GM20000 (cell line): ENCODE measurements at regions not wholly inside any gene's neighbourhood (a gene's known extent, or its start where the extent isn't known, plus 50 kb on each side); places are given as distances from the start of the nearest gene placed in this dataset.
"Not testable (repeated sequence)": the region's sequence is repeated elsewhere in the genome, so short reads cannot be mapped to it uniquely, and the experiment has no call there.

Experiments
- DNase-seq: peaks from one replicate; pipeline ENCODE4 v3.0.0; 2012; ENCODE audit warnings: low spot score
- TF ChIP-seq, protein P1 (sequence below): IDR thresholded peaks from 2 replicates; pipeline ENCODE4 v1.5.1; 2012; ENCODE audit warnings: mild to moderate bottlenecking, control low read depth; ENCODE audit errors: extremely low read depth, missing control alignments

DNA sequence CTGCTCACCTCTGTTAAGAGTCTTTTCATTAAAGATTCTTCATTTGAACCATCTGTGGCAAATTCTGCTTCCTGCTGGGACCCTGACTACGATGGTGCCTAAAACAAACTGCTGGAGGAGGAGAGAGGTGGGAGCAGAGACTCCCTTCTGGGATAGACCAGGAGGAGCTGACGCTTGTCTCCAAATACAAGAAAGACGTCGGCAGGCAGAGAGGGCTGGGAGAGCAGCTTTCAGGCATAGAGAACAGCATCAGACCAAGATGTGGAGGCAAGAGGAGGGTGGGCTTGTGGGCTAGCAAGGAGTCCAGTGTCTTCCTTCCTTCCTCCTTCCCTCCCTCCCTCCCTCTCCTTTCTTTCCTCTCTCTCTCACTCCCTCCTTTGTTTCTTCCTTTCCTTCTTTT lies 358.6 kb downstream of the VRK1 start:
- DNase-seq: no peak
- TF ChIP-seq, protein P1, sequence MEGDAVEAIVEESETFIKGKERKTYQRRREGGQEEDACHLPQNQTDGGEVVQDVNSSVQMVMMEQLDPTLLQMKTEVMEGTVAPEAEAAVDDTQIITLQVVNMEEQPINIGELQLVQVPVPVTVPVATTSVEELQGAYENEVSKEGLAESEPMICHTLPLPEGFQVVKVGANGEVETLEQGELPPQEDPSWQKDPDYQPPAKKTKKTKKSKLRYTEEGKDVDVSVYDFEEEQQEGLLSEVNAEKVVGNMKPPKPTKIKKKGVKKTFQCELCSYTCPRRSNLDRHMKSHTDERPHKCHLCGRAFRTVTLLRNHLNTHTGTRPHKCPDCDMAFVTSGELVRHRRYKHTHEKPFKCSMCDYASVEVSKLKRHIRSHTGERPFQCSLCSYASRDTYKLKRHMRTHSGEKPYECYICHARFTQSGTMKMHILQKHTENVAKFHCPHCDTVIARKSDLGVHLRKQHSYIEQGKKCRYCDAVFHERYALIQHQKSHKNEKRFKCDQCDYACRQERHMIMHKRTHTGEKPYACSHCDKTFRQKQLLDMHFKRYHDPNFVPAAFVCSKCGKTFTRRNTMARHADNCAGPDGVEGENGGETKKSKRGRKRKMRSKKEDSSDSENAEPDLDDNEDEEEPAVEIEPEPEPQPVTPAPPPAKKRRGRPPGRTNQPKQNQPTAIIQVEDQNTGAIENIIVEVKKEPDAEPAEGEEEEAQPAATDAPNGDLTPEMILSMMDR: no peak

DNA sequence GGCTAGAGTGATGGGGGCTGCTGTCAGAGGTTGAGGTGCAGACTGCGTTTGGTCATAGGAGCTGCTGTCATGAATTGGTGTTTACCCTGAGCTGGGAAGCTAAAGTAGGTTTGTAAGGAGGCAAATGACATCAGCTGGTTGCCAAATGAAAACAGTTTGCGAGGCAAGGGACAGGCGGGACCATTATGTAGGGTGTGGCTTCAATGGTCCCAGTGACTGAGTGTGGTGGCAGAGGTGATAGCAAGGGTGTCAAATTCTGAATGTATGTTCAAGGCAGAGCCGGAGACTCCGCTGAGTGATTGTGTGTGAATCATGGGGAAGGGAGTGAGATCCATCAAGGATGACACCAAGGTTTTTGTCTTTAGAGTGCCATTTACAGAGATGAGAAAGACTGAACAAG lies 359.5 kb downstream of the VRK1 start:
- DNase-seq: no peak
- TF ChIP-seq, protein P1: no peak

GRCh38 chr14:97158102-97158501 lies 360.9 kb downstream of the VRK1 start:
- TF ChIP-seq, protein P1: no peak
- no peak for DNase-seq

DNA sequence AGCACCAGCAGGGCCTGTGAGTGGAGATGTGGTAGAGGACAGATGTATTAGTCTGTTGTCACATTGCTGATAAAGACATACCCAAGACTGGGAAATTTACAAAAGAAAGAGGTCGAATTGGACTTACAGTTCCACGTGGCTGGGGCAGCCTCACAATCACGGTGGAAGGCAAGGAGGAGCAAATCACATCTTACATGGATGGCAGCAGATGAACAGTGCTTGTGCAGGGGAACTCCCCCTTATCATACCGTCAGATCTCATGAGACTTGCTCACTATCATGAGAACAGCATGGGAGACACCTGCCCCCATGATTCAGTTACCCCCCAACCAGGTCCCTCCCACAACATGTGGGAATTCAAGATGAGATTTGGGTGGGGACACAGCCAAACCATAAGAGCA lies 361.9 kb downstream of the VRK1 start:
- TF ChIP-seq, protein P1: no peak
- DNase-seq: no peak

DNA sequence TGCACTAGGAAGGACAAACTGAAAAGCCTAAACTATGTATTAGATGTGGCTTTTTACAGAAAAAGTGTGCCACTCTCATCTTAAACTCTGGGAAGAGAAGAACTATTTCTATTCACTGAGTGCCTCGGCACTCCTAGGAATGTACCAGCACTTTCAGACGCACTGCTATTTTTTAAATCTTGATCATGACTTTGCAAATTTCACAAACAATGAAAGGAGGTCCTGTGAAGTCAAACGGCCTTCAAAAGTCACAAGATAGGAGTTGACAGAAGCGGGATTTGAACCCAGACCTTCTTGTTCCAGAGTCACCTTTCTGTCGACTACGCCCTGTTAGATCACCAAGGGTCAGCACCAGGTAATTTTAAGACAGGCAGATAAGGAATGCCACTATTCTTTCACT lies 365.4 kb downstream of the VRK1 start:
- no peak for DNase-seq
- TF ChIP-seq, protein P1: no peak

GRCh38 chr14:97164021-97164420 lies 366.8 kb downstream of the VRK1 start:
- no peak for DNase-seq

GRCh38 chr14:97166497-97166896 lies 369.3 kb downstream of the VRK1 start:
- no peak for DNase-seq
- TF ChIP-seq, protein P1: no peak

More at GRCh38 chr14:97164021-97164420, 366.8 kb downstream of the VRK1 start:
- TF ChIP-seq, protein P1: no peak

GRCh38 chr14:97167577-97167976 lies 370.4 kb downstream of the VRK1 start:
- not testable (repeated sequence) for DNase-seq
